ENCODE measurements at regions not wholly inside any gene's neighbourhood (a gene's known extent, or its start where the extent isn't known, plus 50 kb on each side); places are given as distances from the start of the nearest gene placed in this dataset.

- H3K27ac ChIP-seq (ENCODE audit: low read depth, low read length): no peak overlapping the region
- no peak for TF ChIP-seq CTCF (IDR thresholded peaks at IDR 0.05; ENCODE audit: low read depth, low read length)
- H3K4me3 ChIP-seq (ENCODE audit: low read depth, low read length): no peak overlapping the region
- no peaks in the 10 kb centered on the region for H3K27me3 ChIP-seq (ENCODE audit: control insufficient read depth, insufficient read depth, low read length)
- CTCF ChIA-PET: no interaction called here
- POLR2A ChIA-PET: no interaction called here
- H3K9me3 ChIP-seq (ENCODE audit: control insufficient read depth, insufficient read depth, low read length): no peaks in the 10 kb centered on the region
- DNase-seq (ENCODE audit: low read depth, low spot score): no peak
Observed at GRCh38 chr11:112829971-112830654, 131.1 kb upstream of the NCAM1 start.

DNA sequence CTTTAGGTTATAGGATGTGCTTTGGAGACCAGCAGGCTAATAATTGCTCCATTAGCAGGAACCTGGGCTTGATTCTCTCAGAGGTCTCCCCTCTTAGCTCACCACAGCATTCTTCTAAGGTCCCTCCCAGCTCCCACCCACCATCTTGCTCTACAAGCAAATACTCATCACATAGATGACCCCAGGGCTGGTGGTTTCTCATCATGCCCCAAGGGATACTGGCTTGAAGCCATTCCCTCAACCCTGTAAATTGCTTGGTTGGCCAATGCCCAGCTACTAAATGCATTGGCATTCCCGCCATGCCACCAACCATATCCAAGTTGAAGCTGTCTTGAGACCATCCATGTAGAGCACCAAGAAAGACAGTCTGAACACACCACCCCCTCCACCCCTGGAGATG is 130.2 kb upstream of the NCAM1 start:
- ChIA-PET POLR2A (no interaction called here), CTCF (no interaction called here)
- Histone ChIP-seq H3K4me3 (ENCODE audit: low read depth, low read length) (no peak overlapping the region), H3K9me3 (ENCODE audit: control insufficient read depth, insufficient read depth, low read length) (no peaks in the 10 kb centered on the region), H3K27me3 (ENCODE audit: control insufficient read depth, insufficient read depth, low read length) (no peaks in the 10 kb centered on the region), H3K27ac (ENCODE audit: low read depth, low read length) (no peak overlapping the region)
- no peak for DNase-seq (ENCODE audit: low read depth, low spot score)
- no peak for TF ChIP-seq CTCF (IDR thresholded peaks at IDR 0.05; ENCODE audit: low read depth, low read length)

DNA sequence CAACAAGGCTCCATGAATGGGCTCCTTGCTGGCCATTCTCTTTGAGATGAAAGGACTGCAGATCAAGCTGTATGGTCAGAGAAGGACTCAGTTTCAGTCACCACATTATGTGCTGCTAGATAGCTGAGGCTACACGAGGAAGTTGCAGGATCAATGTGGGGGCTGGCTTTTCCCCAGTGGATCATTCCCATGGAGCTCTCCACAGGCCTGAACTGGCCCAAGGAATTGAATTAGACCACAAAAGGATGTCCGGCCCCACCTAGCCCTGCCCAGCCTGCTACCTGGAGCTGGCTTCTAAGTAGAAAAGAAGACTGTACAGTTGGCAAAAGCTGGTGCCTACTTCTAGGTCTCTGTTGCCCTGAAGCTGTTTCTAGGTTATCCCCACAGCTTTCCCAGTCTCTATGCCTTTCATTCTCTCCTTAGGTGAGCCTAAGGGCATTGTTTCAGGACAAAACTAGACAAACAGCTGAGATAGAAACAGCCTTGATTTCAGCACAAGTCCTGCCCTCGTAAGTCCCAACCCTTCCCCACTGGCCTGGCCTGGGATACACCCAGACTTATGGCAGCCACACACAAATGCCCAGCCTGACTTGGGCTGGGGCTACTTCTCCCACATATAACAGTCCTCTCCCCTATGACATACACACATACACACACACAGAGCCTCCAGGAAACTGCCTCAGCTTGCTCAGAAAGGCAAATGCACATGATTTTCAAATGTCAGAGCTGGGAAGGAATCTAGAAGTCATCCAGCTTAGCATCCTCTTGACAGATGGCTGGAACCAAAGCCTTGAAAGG is 129.1 kb upstream of the NCAM1 start:
- ChIA-PET CTCF (no interaction called here), POLR2A (no interaction called here)
- no peak overlapping the region for H3K27ac ChIP-seq (ENCODE audit: low read depth, low read length)

GRCh38 chr11:112834277-112834755 is 126.9 kb upstream of the NCAM1 start:
- no peak overlapping the region for H3K27ac ChIP-seq (ENCODE audit: low read depth, low read length)
- H3K9me3 ChIP-seq (ENCODE audit: control insufficient read depth, insufficient read depth, low read length): no peaks in the 10 kb centered on the region
- no peak overlapping the region for H3K4me3 ChIP-seq (ENCODE audit: low read depth, low read length)
- TF ChIP-seq CTCF (IDR thresholded peaks at IDR 0.05; ENCODE audit: low read depth, low read length): no peak
- no peaks in the 10 kb centered on the region for H3K27me3 ChIP-seq (ENCODE audit: control insufficient read depth, insufficient read depth, low read length)
- ChIA-PET CTCF (interaction anchor here (0.8 kb wide), 1 partner anchor 9 kb away, joined by 3 read pairs; no protein-coding TSS in a partner anchor), POLR2A (no interaction called here)
- DNase-seq (ENCODE audit: low read depth, low spot score): no peak

More for the DNA sequence above, 129.1 kb upstream of the NCAM1 start:
- H3K9me3 ChIP-seq (ENCODE audit: control insufficient read depth, insufficient read depth, low read length): no peaks in the 10 kb centered on the region
- DNase-seq (ENCODE audit: low read depth, low spot score): no peak
- H3K27me3 ChIP-seq (ENCODE audit: control insufficient read depth, insufficient read depth, low read length): no peaks in the 10 kb centered on the region
- H3K4me3 ChIP-seq (ENCODE audit: low read depth, low read length): no peak overlapping the region
- TF ChIP-seq CTCF (IDR thresholded peaks at IDR 0.05; ENCODE audit: low read depth, low read length): no peak

Data from AG04450 (cell line).